ENCODE measurements at regions not wholly inside any gene's neighbourhood (a gene's known extent, or its start where the extent isn't known, plus 50 kb on each side); places are given as distances from the start of the nearest gene placed in this dataset.
A peak's percentile ranks its signal among the peaks of the same experiment; 100 is the strongest.
"Not testable (repeated sequence)": the region's sequence is repeated elsewhere in the genome, so short reads cannot be mapped to it uniquely, and the experiment has no call there.

GRCh38 chr2:126264625-126265024 lies 391.3 kb upstream of the GYPC start:
- no peak for FAIRE-seq

DNA sequence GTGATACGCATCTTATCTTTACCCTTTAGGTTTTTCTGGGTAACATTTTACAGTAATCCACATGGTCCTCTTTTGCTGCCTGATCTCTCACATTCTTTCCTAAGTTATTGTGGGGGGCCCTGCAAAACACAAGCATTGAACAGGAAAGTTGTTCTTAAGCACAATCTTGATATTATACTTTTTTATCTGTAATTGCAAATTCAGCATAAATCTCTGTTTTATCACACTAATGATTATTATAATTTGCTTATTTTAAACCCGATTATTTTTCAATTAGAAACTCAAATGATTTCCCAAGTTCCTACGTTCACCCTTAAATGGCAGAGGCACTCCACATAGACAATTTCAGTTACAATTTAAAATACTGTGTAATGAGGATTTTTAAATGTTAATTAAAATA lies 386.0 kb upstream of the GYPC start:
- FAIRE-seq: no peak

GRCh38 chr2:126270587-126270986 lies 385.4 kb upstream of the GYPC start:
- no peak for FAIRE-seq

GRCh38 chr2:126272401-126272800 lies 383.6 kb upstream of the GYPC start:
- FAIRE-seq: no peak

DNA sequence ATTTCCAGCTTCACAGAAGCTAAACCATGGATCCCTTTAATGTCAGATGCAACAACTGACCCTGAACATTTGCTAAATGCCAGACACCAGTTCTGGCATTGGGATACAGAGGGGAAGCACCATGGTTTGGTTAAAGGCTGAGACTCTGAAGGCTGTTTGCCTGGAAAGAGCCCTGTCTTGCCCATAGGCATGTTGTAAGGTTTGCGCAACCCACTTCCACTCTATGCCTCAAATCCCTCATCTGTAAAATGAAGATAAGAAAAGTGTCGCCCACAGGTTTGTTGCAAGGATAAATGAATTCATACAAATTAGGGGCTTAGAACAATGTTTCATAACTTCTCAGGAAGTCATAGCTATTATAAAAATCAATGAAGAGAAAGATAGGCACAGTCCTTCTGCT lies 380.9 kb upstream of the GYPC start:
- no peak for FAIRE-seq

- not testable (repeated sequence) for FAIRE-seq
Measured at GRCh38 chr2:126276268-126276667, 379.7 kb upstream of the GYPC start.

DNA sequence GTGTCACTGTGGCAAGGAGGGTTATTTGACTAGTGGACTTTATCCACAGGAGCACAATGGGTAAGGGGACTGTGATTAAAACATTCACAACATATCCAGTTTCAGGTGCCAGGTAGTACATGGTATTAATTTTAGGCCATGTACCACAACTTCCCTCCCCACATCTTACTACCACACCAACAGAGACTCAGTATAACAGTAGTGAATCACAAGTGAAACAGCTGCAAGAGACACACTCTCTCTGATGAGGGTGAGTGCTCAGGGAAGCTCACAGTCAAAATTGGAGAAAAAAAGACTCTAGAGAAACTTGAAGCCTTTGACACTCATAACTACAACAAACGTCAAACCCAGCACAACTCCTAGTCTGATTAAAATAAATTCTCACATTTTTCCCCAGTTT lies 367.6 kb upstream of the GYPC start:
- no peak for FAIRE-seq

GRCh38 chr2:126293962-126294361 lies 362.0 kb upstream of the GYPC start:
- not testable (repeated sequence) for FAIRE-seq

GRCh38 chr2:126299469-126299976 lies 356.4 kb upstream of the GYPC start:
- no peak for FAIRE-seq

GRCh38 chr2:126300348-126300747 lies 355.6 kb upstream of the GYPC start:
- FAIRE-seq: no peak

DNA sequence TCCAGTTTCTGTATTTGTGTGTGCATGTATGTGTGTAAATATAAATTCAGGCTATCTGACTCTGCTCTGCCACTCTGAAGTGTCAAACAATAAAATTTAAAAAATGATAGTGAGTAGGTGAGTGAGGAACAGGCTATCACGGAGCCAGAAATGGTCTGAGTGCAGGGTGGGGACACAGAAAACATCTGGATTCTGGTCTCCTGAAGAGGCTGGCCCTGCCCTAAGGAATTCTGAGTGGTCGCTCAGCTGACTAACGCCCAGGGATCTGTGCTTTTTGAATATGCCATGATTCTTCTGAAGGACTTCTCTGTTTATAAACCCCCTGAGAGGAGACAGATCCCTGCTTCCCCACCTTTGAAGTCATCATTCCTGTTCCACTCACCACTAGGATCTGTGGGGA lies 353.9 kb upstream of the GYPC start:
- no peak for FAIRE-seq

DNA sequence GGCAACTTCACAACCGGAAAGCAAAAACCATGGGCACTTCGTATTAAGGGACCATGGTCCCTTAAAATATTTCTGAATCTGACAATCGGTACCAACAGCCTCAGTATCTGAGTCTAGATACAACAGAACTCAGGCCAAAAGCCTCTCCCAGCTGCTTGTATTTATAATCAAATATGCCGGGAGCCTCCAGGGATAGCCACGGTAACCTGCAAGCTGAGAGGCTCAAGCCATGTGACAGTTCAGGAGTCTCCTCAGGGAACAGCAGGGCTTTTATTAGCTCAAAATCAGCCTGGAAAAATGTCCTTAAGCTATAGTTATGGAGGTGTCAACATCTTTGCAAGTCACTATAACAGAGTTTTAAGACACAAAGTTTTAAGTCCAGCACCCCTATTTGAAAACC lies 352.8 kb upstream of the GYPC start:
- FAIRE-seq: no peak

DNA sequence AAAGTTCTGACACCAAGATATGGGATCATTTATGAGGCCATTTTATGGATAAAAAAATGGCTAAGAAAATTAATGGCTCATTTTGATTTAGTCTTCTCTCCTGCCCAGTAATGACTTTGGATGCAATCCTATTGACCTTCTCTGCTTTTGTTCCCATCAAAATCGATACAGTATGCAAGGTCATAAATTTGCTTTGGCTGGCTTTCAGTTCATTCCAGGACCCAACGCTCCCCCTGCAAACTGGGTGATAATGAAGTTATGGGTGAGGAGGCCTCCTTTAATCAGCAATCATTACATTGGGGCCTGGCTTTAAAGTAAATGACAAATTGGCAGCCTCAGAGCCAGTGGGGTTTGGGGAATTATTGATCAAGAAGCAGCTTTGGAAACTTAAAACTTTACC lies 351.8 kb upstream of the GYPC start:
- no peak for FAIRE-seq

- FAIRE-seq: no peak
Measured at GRCh38 chr2:126306539-126306938, 349.4 kb upstream of the GYPC start.

DNA sequence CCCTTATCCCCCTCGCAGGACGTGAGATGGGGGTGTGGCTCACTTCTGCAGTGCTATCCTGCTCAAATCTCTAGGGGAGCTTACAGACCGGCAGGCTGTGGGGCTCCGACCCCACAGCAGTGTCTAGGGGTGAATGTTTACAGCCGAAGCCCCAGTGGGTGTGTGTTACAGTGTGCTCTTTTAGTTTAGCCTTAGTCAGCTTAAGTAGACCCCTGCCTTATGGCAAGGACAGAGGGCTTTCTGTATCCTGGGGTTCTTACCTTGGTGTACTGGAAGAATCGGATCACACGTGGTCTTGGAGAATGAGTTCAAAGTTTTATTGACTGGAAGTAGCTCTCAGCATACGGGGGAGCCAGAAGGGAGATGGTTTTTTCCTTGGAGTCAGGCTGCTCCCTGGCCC lies 348.2 kb upstream of the GYPC start:
- no peak for FAIRE-seq

- peak; percentile 67 for FAIRE-seq
Measured at GRCh38 chr2:126309185-126309584, 346.8 kb upstream of the GYPC start.

GRCh38 chr2:126312579-126312978 lies 343.4 kb upstream of the GYPC start:
- no peak for FAIRE-seq

GRCh38 chr2:126315828-126316227 lies 340.1 kb upstream of the GYPC start:
- FAIRE-seq: no peak

GRCh38 chr2:126317790-126318431 lies 338.0 kb upstream of the GYPC start:
- FAIRE-seq: no peak

- FAIRE-seq: no peak
Measured at GRCh38 chr2:126322342-126322741, 333.6 kb upstream of the GYPC start.

- FAIRE-seq: no peak
Measured at GRCh38 chr2:126325202-126325601, 330.8 kb upstream of the GYPC start.

DNA sequence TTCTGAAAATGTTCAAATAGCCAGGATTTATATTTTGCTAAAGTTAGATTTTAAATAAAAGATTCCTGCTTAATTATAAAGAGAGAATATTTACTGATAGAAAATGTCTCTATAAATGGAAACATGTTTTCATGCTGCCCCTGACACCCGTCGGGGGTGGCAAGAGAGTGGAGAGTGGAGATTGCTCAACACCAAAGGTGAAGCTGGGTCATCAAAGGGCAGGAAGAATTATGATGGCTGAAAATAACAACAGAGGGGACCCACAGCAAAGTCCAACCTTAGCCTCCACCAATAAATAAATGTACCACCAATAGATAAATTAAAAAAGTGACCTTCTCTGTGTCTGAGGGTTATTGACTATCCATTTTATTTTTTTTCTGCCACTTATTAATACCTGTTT lies 326.8 kb upstream of the GYPC start:
- no peak for FAIRE-seq

GRCh38 chr2:126342457-126342856 lies 313.5 kb upstream of the GYPC start:
- no peak for FAIRE-seq

DNA sequence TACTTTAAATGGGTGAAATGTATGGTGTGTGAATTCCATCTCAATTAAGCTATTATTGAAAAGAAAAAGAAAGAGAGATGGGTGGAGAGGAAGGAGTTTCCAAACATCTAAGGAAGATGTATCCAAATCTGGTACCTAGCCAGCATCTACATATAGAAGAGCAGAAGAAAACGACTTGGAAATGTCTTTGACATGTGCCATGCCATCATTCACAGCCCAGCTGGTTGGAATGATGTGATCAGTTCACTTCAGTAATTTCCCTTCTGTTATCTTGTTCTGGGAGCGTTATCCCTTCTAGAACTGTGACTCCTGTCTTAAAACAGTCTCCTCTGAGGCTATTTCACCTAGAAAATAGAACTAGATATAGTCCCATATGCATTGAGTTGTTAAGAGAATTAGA lies 312.8 kb upstream of the GYPC start:
- no peak for FAIRE-seq

DNA sequence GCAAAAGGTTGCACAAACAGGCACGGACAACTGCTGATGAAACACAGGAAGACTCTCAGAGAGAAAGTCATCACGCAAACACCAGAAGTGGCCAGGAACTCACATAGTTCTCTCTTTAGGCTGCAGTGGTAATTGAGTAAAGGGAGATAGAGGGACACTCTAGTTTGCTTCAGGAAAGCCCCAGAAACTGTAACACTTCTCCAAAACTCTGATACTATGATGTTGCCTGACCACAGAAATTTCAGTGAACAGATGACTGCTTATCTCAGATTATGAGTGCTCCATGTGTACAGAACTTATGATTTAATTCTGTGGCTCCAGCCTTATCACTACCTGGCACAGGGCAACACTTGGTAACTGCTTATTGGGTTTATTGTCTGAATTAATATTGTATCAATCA lies 311.5 kb upstream of the GYPC start:
- FAIRE-seq: no peak

Measured in A204.1 (cell line).